Thoracic aorta (tissue), 2 donors: ENCODE measurements at regions not wholly inside any gene's neighbourhood (a gene's known extent, or its start where the extent isn't known, plus 50 kb on each side); places are given as distances from the start of the nearest gene placed in this dataset.

ENCODE experiments used
- ATAC-seq: fragments of 150-250 bp; one replicate; pipeline ENCODE4 v1.8.0; 2017; ENCODE audit warnings: low read depth; ENCODE audit not compliant: insufficient number of reproducible peaks, low FRiP score
- DNase-seq: peaks from one replicate; pipeline ENCODE4 v3.0.0-alpha.2; 2020; ENCODE audit warnings: low spot score
- H3K27ac ChIP-seq, 2 donors: fragments of 200-600 bp; sonication (generic); 1 replicate in 1 of 2; 2 replicates in 1 of 2; pipeline ENCODE4 v1.5.1; 2016; ENCODE audit warnings: mild to moderate bottlenecking in 2 of 2, moderate library complexity in 2 of 2
- H3K27me3 ChIP-seq: fragments of 200-600 bp; sonication (generic); replicated peaks from 2 replicates; pipeline ENCODE4 v1.6.0; 2016; ENCODE audit warnings: mild to moderate bottlenecking; ENCODE audit not compliant: insufficient read depth
- H3K36me3 ChIP-seq: fragments of 200-600 bp; sonication (generic); one replicate; pipeline ENCODE4 v1.5.1; 2016
- H3K4me1 ChIP-seq, 2 donors: fragments of 200-600 bp; sonication (generic); 1 replicate in 1 of 2; 2 replicates in 1 of 2; pipeline versions ENCODE4 v1.5.1 to v1.6.0; 2016; ENCODE audit warnings: low read depth in 2 of 2, mild to moderate bottlenecking in 1 of 2; ENCODE audit not compliant: control insufficient read depth in 1 of 2
- H3K4me3 ChIP-seq: fragments of 200-600 bp; sonication (generic); 2 replicates; pipeline ENCODE4 v1.5.1; 2016; ENCODE audit warnings: mild to moderate bottlenecking
- H3K9me3 ChIP-seq: fragments of 200-600 bp; sonication (generic); 2 replicates; pipeline ENCODE4 v1.5.1; 2016
- CTCF ChIP-seq: fragments of 200-600 bp; sonication (generic); IDR thresholded peaks from one replicate; pipeline ENCODE4 v1.5.1; 2019; ENCODE audit warnings: antibody characterized with exemption

DNA sequence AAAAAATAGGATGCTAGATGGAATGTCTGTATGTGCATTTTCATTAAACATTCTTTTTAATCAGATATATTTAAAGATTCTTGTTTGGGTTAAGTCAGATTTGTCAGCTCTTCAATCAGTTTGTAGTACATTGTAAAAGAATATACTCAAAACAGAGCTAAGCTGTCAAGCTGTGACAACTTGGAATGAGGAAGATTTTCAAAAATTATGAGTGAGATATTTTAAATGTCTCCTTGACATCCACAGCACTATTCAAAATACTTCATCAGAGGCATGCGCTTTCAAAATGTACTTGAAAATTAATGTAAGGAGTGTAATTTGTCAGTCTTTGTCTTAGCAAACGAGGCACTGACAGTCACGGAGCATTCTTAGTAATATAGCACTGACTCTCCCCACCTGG, 182.0 kb downstream of the MAT2B start:
- Histone ChIP-seq H3K4me3 (no peak overlapping the region), H3K9me3 (no peaks in the 10 kb centered on the region), H3K4me1 (no peaks in the 10 kb centered on the region), H3K36me3 (no peaks in the 10 kb centered on the region), H3K27me3 (no peaks in the 10 kb centered on the region), H3K27ac (no peak overlapping the region)
- no peak for DNase-seq
- no peak for TF ChIP-seq CTCF
- ATAC-seq: no peak

DNA sequence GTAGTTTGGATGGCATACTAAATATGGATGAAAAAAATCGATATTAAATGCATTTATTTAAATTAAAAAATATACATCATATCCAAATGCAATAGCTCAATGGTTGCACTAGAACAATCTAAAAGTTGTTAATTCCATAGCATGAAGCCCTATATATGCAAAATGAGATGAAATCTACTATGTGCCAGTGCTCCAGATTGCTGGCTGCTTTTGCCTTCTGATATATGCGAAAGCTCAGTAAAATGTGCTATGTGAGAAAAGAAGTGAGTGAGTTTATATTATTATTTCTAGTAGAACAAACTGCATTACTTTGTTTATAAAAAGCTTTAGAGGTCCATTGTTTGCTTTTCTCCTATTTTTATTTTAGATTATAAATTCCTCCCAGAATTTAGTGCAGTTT, 186.7 kb downstream of the MAT2B start:
- H3K27me3 ChIP-seq: no peaks in the 10 kb centered on the region
- H3K27ac ChIP-seq: no peak overlapping the region
- no peaks in the 10 kb centered on the region for H3K9me3 ChIP-seq
- no peak for ATAC-seq
- H3K4me1 ChIP-seq: no peaks in the 10 kb centered on the region
- DNase-seq: no peak
- H3K36me3 ChIP-seq: no peaks in the 10 kb centered on the region
- no peak for TF ChIP-seq CTCF
- no peak overlapping the region for H3K4me3 ChIP-seq

- Histone ChIP-seq H3K36me3 (no peaks in the 10 kb centered on the region), H3K27ac (no peak overlapping the region), H3K4me1 (no peaks in the 10 kb centered on the region), H3K27me3 (no peaks in the 10 kb centered on the region), H3K9me3 (no peaks in the 10 kb centered on the region), H3K4me3 (no peak overlapping the region)
- ATAC-seq: no peak
- DNase-seq: no peak
- TF ChIP-seq CTCF: no peak
Measured at GRCh38 chr5:163695830-163696578, 190.6 kb downstream of the MAT2B start.

DNA sequence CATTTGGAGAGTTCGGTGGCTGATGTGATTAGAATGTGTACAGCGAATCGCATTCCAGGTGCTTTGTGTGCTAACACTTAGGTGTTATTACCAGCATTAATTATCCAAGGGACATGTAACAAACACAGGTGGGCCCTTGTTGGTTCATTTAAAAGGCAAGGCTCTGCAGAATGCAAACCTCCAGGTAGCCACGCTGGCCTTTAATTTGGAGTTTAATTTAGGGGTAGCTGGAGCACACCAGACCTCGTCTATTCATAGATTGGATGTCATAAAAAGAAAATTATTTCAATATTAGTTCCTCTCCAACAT, 191.1 kb downstream of the MAT2B start:
- no peaks in the 10 kb centered on the region for H3K36me3 ChIP-seq
- ATAC-seq (no peak), DNase-seq (no peak)
- no peak overlapping the region for H3K4me3 ChIP-seq
- no peaks in the 10 kb centered on the region for H3K9me3 ChIP-seq
- no peaks in the 10 kb centered on the region for H3K27me3 ChIP-seq
- H3K27ac ChIP-seq: no peak overlapping the region
- TF ChIP-seq CTCF: no peak
- H3K4me1 ChIP-seq: no peaks in the 10 kb centered on the region

GRCh38 chr5:163706053-163706771, 200.8 kb downstream of the MAT2B start:
- Histone ChIP-seq H3K4me3 (no peak overlapping the region), H3K4me1 (no peaks in the 10 kb centered on the region), H3K27ac (no peak overlapping the region), H3K9me3 (no peaks in the 10 kb centered on the region), H3K27me3 (no peaks in the 10 kb centered on the region), H3K36me3 (no peaks in the 10 kb centered on the region)
- no peak for TF ChIP-seq CTCF
- ATAC-seq (no peak), DNase-seq (no peak)
